GM18870 (cell line): ENCODE measurements at regions not wholly inside any gene's neighbourhood (a gene's known extent, or its start where the extent isn't known, plus 50 kb on each side); places are given as distances from the start of the nearest gene placed in this dataset.

Experiments
- ATAC-seq: cut with Tn5 transposase; IDR thresholded peaks from one replicate; pipeline ENCODE4 v1.9.1; 2021; ENCODE audit warnings: moderate library complexity; ENCODE audit not compliant: unreplicated experiment

DNA sequence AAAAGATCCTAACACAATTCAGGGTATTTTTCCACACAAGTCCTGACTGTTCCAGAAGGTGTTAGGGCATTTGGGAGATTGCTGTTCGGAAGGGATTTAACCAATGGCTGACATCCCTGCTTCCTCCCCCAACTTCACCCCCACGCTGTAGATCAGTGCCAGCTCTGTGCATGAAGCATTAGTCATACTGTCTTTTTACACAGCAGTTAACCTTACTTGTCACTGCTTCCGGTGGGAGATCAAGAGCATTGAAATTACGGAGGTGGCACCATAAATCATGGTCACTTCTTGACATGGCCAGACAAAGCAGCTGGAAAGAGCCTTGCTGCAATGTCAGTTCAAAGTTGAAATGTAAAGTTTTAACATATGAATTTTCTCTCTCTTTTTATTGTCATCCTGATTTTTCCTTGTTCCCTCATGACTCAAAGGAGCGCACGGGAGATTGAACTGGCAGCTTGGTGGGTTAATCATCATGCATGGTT lies 70.2 kb downstream of the HRH4 start:
- no peak for ATAC-seq

DNA sequence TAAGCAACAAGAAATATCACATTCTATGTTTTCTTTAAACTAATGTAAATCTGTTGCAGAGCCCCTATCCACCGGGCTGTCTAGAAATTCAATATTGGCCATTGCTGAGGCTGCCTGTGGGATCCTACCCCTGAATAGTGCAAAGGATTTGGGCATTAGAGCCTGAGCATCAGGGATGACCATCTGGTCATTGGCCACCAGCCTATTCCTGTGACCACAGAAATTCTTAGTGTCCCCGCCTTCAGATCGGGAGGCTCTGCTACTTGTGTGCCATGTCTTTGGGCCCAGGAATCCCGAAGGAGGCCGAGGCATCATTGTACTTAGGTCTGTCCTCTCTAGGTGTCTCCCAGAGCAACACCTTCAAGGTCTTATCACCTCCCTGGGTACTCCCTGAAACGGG lies 73.8 kb downstream of the HRH4 start:
- ATAC-seq, result no peak

DNA sequence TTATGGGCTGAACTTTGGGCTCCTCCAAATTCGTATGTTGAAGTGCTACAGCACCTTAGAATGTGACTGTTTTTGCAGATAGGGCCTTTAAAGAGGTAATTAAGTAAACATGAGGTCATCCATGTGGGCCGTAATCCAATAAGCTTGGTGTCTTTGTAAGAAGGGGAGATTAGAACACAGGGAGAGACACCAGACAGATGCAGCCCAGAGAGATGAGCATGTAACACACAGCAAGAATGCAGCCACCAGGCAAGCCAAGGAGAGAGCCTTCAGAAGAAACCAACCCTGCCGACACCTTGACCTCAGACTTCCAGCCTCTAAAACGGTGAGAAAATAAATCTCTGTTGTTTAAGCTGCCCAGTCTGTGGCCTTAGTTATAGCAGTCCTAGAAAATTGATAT lies 74.3 kb downstream of the HRH4 start:
- ATAC-seq, result no peak

GRCh38 chr18:24535527-24536295 lies 75.3 kb downstream of the HRH4 start:
- no peak for ATAC-seq

DNA sequence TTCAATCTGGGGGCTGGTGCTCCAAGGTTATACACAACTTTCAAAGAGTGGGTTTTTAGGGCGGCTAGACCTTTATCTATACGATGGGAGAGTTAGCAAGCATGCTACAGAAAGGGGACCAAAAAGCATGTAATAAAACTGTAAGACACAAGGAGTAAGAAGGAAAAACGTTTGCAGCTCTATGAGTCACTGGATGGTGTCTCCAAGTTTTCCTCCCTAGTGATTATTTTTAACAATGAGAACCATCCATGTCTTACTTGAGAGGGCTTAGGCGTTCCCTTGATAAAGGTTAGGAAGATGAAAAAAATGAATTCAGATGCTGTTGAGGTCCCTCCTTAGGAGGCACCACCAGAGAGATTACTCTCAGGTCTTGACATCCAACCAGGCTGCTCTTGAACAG lies 75.9 kb downstream of the HRH4 start:
- ATAC-seq, result no peak

GRCh38 chr18:24536834-24537233 lies 76.4 kb downstream of the HRH4 start:
- no peak for ATAC-seq

DNA sequence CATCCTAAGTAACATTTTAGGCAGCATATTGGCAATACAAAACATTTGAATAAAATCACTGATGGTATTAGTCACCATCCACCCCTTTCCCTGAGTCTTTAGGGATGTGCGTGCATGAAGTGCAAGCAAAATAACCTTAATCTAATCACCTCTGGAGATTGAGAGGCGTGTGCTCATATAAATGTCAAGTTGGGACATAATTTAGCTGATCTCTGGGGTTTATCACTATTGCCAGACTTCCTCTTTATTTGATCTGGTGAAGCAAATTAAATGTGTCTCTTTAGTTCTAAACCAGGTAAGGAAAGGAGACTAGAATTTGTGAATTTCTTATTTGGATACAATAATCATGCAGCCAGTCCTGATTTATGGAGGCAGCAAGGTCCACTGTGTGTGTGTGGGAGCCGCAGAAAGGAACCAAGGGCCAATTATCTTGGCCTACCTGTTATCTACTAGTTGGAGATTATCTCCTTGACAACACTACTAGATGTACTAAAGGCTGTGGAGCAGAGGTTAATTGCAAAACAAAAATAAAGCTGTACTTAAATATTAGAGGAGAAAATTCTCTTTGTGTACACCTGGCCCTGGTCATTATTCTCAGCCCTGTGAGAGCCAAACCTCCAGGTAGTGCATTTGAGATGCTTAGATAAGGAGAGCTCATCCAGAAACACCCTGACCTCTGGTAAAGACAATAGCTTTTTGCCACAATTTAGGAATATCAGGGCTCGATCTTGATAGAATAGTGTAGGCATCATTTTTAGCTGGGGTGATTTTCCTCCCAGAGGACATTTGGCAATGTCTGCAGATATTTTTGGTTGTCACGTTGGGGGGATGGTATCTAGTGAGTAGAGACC lies 78.2 kb downstream of the HRH4 start:
- ATAC-seq, result no peak

GRCh38 chr18:24539866-24540617 lies 79.6 kb downstream of the HRH4 start:
- ATAC-seq, result no peak

GRCh38 chr18:24540896-24541295 lies 80.5 kb downstream of the HRH4 start:
- ATAC-seq, result no peak

DNA sequence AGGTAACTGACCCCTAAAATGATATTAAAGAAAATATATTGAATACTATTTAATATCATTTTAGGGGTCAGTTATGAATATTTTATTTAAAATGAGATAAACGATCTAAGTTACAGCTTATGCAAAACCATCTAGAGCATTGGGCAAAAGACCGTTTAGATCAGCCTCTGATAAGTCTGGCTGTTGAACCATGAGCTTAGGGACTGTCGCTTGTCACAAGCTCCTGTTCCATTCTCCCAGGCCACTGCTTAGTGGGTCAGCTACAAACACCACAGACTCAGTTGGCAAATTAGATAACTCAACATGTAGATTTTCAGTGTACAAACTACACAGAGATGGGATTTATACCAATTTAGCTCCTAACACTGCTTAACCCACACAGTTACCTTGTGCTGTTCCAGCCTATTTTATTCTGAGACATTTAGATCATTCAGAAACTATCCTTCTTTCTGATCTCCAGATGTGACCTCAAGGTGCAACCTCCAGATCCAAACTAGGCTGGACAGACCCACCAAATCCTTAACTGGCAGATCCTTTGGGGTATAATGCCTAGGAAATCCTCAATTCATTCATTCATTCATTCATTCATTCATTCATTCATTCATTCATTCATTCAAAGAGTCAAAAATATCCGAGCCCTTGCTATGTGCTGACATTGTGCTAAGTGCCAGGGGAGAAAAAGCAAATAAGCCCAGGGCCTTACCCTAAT lies 82.8 kb downstream of the HRH4 start:
- ATAC-seq, result no peak

DNA sequence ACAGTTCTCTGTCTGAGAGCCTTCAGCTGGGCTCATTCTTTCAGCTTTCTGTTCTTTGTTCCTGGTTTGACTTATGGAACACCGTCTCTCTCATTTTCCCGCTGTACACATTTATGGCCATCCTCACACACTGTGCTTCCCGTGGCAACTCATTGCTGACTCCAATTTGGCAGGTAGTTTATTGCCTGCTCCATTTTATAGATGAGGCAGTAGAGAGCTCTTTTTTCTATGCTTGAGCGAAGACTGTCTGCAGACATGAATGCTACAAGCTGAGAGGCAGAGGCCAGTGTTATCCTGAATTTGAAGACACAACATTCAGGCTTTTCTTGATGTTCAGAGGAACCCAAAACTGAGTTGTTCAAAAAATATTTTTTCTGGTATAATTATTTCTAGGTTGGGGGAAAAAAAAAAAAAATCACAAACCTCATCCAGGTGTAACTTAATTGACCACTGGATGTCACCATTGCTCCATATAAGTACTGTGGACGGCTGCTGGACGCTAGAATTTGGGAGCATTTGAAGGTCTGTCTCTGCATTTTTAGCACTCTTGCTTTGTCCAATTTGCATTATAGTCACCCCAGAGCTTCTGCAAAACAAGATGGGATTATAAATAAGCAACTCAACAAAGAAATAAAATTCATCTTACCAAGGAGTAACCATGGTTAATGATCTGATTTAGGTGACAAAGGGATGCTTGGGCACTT lies 83.5 kb downstream of the HRH4 start:
- no peak for ATAC-seq

DNA sequence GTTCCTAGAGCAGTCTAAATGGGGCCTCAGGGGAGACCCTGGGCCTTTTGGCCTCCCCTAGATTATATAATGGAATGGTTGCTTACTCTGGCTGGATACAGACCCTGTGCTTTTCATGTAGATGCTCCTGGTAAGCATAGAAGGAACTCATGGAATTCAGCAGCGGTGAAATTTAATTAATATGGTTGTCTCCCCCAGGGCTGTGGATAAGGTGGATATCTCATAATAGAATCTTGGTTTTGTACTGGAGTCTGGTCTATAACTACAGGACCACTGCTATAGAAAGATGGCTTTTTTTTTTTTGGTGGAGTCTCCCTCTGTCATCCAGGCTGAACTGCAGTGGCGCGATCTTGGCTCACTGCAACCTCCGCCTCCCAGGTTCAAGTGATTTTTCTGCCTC lies 84.5 kb downstream of the HRH4 start:
- ATAC-seq, result no peak

GRCh38 chr18:24545651-24546050 lies 85.2 kb downstream of the HRH4 start:
- no peak for ATAC-seq

- no peak for ATAC-seq
These were observed 85.9 kb downstream of the HRH4 start for GRCh38 chr18:24546307-24546706.

GRCh38 chr18:24548583-24548982 lies 88.1 kb downstream of the HRH4 start:
- ATAC-seq, result no peak

- ATAC-seq, result no peak
These were observed 91.8 kb downstream of the HRH4 start for GRCh38 chr18:24552218-24552617.

- no peak for ATAC-seq
These were observed 93.3 kb downstream of the HRH4 start for GRCh38 chr18:24553571-24554285.

GRCh38 chr18:24558403-24558802 lies 98.0 kb downstream of the HRH4 start:
- ATAC-seq, result no peak

- no peak for ATAC-seq
These were observed 99.1 kb downstream of the HRH4 start for GRCh38 chr18:24559526-24559925.
